PC-9 (cell line): ENCODE measurements at regions not wholly inside any gene's neighbourhood (a gene's known extent, or its start where the extent isn't known, plus 50 kb on each side); places are given as distances from the start of the nearest gene placed in this dataset.

Experiments
- BruUV-seq: library from RNA; stranded (reverse); fragments of 400-500 nt; replicated peaks from 2 replicates; lab custom pipeline; 2021; lab: Mats Ljungman, UMichigan
- CTCF ChIA-PET: fragments of 300-600 bp; sonication (Branson Sonifier 250); formaldehyde crosslinking; loops from one replicate; lab custom pipeline; 2022; ENCODE audit warnings: antibody characterized with exemption; lab: Charles Lee
- POLR2A ChIA-PET: fragments of 300-600 bp; sonication (Branson Sonifier 250); formaldehyde crosslinking; loops from one replicate; lab custom pipeline; 2022; ENCODE audit warnings: antibody characterized with exemption; ENCODE audit not compliant: unreplicated experiment; lab: Charles Lee
- DNase-seq, 2 experiments: peaks; one replicate each; pipeline versions ENCODE4 v3.0.0 to v3.0.0-alpha.2; 2015 to 2022; ENCODE audit warnings: mixed read lengths in 1 of 2
- H2AFZ ChIP-seq: fragments of 200-600 bp; sonication (generic); 2 replicates; pipeline ENCODE4 v1.8.1; 2017; ENCODE audit warnings: antibody characterized with exemption
- H3F3A ChIP-seq: fragments of 200-600 bp; sonication (generic); 2 replicates; pipeline ENCODE4 v1.8.1; 2017; ENCODE audit warnings: antibody characterized with exemption, mild to moderate bottlenecking, low read depth; ENCODE audit not compliant: insufficient read depth
- H3K27ac ChIP-seq: fragments of 200-600 bp; sonication (generic); 2 replicates; pipeline ENCODE4 v1.6.1; 2016; ENCODE audit warnings: mixed run types
- H3K27me3 ChIP-seq: fragments of 200-600 bp; sonication (generic); 2 replicates; pipeline ENCODE4 v1.6.1; 2016; ENCODE audit warnings: low read depth, mixed run types; ENCODE audit not compliant: insufficient read depth
- H3K36me3 ChIP-seq: fragments of 200-600 bp; sonication (generic); 2 replicates; pipeline ENCODE4 v1.6.1; 2016; ENCODE audit warnings: low read depth, mixed run types
- H3K4me1 ChIP-seq: fragments of 200-600 bp; sonication (generic); replicated peaks from 2 replicates; pipeline ENCODE4 v1.6.1; 2016; ENCODE audit warnings: mixed run types; ENCODE audit not compliant: insufficient read depth
- H3K4me2 ChIP-seq: fragments of 200-600 bp; sonication (generic); 2 replicates; pipeline ENCODE4 v1.6.1; 2017; ENCODE audit warnings: mixed run types
- H3K4me3 ChIP-seq: fragments of 200-600 bp; sonication (generic); 2 replicates; pipeline ENCODE4 v1.6.1; 2016; ENCODE audit warnings: mixed run types
- H3K79me2 ChIP-seq: fragments of 200-600 bp; sonication (generic); 2 replicates; pipeline ENCODE4 v1.6.1; 2017; ENCODE audit warnings: low read depth, mixed run types
- H3K9me2 ChIP-seq: fragments of 200-600 bp; sonication (generic); 2 replicates; pipeline ENCODE4 v1.8.1; 2017; ENCODE audit warnings: mild to moderate bottlenecking; ENCODE audit not compliant: insufficient read depth
- H3K9me3 ChIP-seq: fragments of 200-600 bp; sonication (generic); 2 replicates; pipeline ENCODE4 v1.8.1; 2016; ENCODE audit warnings: low read depth; ENCODE audit not compliant: insufficient read depth
- H4K20me1 ChIP-seq: fragments of 200-600 bp; sonication (generic); 2 replicates; pipeline ENCODE4 v1.8.1; 2017; ENCODE audit not compliant: insufficient read depth
- EZH2 ChIP-seq: fragments of 200-600 bp; sonication (generic); IDR thresholded peaks from 2 replicates; pipeline ENCODE4 v1.8.0; 2017; ENCODE audit warnings: antibody characterized with exemption, low read depth
- intact Hi-C: fragments of 100-400 bp; cut with micrococcal nuclease; formaldehyde crosslinking; loops from one replicate; pipeline ENCODE4 v1.10.0; 2022; ENCODE audit not compliant: unreplicated experiment
- TF ChIP-seq, protein P1 (sequence below): fragments of 200-600 bp; sonication (generic); conservative IDR thresholded peaks from 2 replicates; pipeline ENCODE4 v1.6.1; 2017; ENCODE audit warnings: mixed run types, antibody characterized with exemption, mild to moderate bottlenecking, moderate library complexity

- Histone ChIP-seq H3F3A (no peaks in the 10 kb centered on the region), H3K79me2 (no peaks in the 10 kb centered on the region), H3K9me3 (no peaks in the 10 kb centered on the region), H3K36me3 (no peaks in the 10 kb centered on the region), H3K4me3 (no peak overlapping the region), H4K20me1 (no peaks in the 10 kb centered on the region), H2AFZ (no peak overlapping the region), H3K9me2 (no peaks in the 10 kb centered on the region), H3K27me3 (peaks cover 11% of the 10 kb centered on the region; the same call in 1 of the 2 replicates), H3K4me1 (no peaks in the 10 kb centered on the region), H3K27ac (no peak overlapping the region), H3K4me2 (no peak overlapping the region)
- CTCF ChIA-PET, result no interaction called here
- intact Hi-C loops, result no loop called here
- POLR2A ChIA-PET, result no interaction called here
- no peak for DNase-seq
- BruUV-seq, result no TSS peak
- TF ChIP-seq, protein P1, sequence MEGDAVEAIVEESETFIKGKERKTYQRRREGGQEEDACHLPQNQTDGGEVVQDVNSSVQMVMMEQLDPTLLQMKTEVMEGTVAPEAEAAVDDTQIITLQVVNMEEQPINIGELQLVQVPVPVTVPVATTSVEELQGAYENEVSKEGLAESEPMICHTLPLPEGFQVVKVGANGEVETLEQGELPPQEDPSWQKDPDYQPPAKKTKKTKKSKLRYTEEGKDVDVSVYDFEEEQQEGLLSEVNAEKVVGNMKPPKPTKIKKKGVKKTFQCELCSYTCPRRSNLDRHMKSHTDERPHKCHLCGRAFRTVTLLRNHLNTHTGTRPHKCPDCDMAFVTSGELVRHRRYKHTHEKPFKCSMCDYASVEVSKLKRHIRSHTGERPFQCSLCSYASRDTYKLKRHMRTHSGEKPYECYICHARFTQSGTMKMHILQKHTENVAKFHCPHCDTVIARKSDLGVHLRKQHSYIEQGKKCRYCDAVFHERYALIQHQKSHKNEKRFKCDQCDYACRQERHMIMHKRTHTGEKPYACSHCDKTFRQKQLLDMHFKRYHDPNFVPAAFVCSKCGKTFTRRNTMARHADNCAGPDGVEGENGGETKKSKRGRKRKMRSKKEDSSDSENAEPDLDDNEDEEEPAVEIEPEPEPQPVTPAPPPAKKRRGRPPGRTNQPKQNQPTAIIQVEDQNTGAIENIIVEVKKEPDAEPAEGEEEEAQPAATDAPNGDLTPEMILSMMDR, result no peak
- no peak for TF ChIP-seq EZH2
Observed at GRCh38 chr1:30290581-30290980, 432.8 kb downstream of the MATN1 start.

GRCh38 chr1:30287976-30288375 lies 435.4 kb downstream of the MATN1 start:
- H3K4me3 ChIP-seq, result no peak overlapping the region
- no peaks in the 10 kb centered on the region for H3K4me1 ChIP-seq
- CTCF ChIA-PET, result no interaction called here
- H3K4me2 ChIP-seq, result no peak overlapping the region
- no peaks in the 10 kb centered on the region for H3K9me2 ChIP-seq
- DNase-seq, result no peak
- H3K27ac ChIP-seq, result no peak overlapping the region
- intact Hi-C loops, result no loop called here
- H3K9me3 ChIP-seq, result no peaks in the 10 kb centered on the region
- peaks cover 4% of the 10 kb centered on the region; the same call in 1 of the 2 replicates for H3K27me3 ChIP-seq
- H4K20me1 ChIP-seq, result no peaks in the 10 kb centered on the region
- no peaks in the 10 kb centered on the region for H3K36me3 ChIP-seq
- H3F3A ChIP-seq, result no peaks in the 10 kb centered on the region
- H3K79me2 ChIP-seq, result no peaks in the 10 kb centered on the region
- H2AFZ ChIP-seq, result no peak overlapping the region
- TF ChIP-seq, protein P1, result no peak
- no peak for TF ChIP-seq EZH2
- POLR2A ChIA-PET, result no interaction called here
- BruUV-seq, result no TSS peak

DNA sequence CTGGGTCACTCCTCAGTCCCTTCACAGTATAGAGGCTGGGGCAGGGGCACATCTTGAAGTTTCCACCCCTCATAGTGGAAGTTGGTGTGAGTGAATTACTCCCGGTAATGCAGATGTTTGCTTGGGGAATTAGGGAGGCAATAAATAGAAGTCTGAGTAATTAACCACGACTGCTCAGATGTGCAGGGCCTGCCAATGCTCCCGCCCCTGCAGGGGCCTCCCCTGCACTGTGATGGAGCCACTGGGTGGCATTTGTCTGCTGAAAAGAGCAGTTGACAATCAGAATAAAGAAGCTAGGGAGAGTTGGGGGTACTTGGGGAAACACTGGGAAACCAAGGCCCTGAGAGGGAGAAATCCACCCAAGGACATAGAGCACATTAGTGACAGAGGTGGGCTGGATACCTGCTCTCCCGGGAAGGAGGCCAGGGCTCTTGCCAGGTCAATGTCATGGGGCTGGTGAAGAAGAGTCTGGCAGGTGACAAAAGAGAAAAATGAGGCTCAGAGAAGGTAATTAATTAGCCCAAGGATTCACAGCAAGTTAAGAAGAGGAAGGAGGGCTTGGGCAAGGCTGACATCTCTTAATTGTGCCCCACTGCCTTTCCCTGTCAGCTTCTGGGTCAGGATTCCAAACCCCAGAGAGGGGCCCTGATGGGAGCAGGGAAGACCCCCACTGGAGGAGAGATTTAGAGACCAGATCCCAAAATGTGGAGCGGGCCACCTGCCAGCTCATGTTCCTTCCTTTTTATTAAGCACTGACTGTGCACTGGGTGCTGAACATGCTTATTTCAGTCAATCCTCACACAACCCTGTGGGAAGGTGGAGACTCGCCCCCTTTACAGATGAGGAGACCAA lies 436.2 kb downstream of the MATN1 start:
- no peak overlapping the region for H2AFZ ChIP-seq
- H3K9me3 ChIP-seq, result no peaks in the 10 kb centered on the region
- POLR2A ChIA-PET, result no interaction called here
- DNase-seq, result no peak
- no peaks in the 10 kb centered on the region for H3K9me2 ChIP-seq
- no peaks in the 10 kb centered on the region for H3K36me3 ChIP-seq
- BruUV-seq, result no TSS peak
- intact Hi-C loops, result no loop called here
- H3F3A ChIP-seq, result no peaks in the 10 kb centered on the region
- no peaks in the 10 kb centered on the region for H3K4me1 ChIP-seq
- H4K20me1 ChIP-seq, result no peaks in the 10 kb centered on the region
- no peaks in the 10 kb centered on the region for H3K79me2 ChIP-seq
- TF ChIP-seq EZH2, result no peak
- TF ChIP-seq, protein P1, result no peak
- no peak overlapping the region for H3K4me2 ChIP-seq
- H3K27me3 ChIP-seq, result no peaks in the 10 kb centered on the region; the same call in 1 of the 2 replicates
- CTCF ChIA-PET, result no interaction called here
- H3K27ac ChIP-seq, result no peak overlapping the region
- H3K4me3 ChIP-seq, result no peak overlapping the region
